GM12872 (cell line): ENCODE measurements at regions not wholly inside any gene's neighbourhood (a gene's known extent, or its start where the extent isn't known, plus 50 kb on each side); places are given as distances from the start of the nearest gene placed in this dataset.

Experiments
- TF ChIP-seq, protein P1 (sequence below): IDR thresholded peaks from 3 replicates; pipeline ENCODE4 v1.5.1; 2011; ENCODE audit warnings: low read depth, mild to moderate bottlenecking, low read length, moderate library complexity; ENCODE audit not compliant: insufficient read depth

- TF ChIP-seq, protein P1, sequence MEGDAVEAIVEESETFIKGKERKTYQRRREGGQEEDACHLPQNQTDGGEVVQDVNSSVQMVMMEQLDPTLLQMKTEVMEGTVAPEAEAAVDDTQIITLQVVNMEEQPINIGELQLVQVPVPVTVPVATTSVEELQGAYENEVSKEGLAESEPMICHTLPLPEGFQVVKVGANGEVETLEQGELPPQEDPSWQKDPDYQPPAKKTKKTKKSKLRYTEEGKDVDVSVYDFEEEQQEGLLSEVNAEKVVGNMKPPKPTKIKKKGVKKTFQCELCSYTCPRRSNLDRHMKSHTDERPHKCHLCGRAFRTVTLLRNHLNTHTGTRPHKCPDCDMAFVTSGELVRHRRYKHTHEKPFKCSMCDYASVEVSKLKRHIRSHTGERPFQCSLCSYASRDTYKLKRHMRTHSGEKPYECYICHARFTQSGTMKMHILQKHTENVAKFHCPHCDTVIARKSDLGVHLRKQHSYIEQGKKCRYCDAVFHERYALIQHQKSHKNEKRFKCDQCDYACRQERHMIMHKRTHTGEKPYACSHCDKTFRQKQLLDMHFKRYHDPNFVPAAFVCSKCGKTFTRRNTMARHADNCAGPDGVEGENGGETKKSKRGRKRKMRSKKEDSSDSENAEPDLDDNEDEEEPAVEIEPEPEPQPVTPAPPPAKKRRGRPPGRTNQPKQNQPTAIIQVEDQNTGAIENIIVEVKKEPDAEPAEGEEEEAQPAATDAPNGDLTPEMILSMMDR: no peak
These were observed 1108.9 kb downstream of the BCL11B start for GRCh38 chr14:98162856-98163805.

DNA sequence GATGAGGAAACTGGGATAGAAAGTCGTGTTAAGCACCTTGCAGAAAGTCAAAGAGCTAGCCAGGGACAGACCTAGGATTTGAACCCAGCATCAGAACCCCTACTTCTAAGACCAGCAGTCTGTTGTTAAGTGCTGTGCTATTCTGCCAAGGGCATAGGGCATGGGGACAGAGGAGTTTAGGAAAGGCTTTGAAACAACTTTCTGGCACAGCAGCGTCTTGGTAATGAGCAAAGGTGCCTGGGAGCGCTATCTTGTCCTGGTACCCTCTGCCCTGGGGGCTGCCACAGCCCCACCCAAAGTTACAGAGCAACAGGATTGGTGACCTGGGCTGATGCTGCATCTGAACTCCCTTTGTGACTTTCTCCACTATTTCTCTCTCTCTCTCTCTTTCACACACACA lies 1108.1 kb downstream of the BCL11B start:
- TF ChIP-seq, protein P1: no peak

DNA sequence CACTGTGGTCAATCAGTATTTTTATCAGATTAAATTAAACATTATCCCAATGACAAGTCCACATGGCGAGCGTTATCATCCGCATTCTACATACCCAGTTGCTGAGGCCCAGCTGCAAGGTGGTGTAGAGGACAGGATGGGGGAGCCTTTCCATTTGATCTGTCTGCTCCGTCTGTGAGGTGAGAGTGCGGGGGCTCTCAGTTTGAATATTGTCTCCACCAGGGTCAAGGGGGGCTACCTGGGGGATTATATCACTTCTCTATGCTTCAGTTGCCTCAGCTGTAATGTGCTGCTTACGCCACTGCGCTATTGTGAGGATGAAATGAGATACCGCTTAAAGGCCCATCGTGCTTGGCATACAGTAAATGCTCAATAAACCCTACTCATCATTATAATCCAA lies 1106.0 kb downstream of the BCL11B start:
- TF ChIP-seq, protein P1: no peak

GRCh38 chr14:98167275-98167674 lies 1104.7 kb downstream of the BCL11B start:
- TF ChIP-seq, protein P1: no peak

- TF ChIP-seq, protein P1: no peak
These were observed 1104.3 kb downstream of the BCL11B start for GRCh38 chr14:98167705-98168104.

DNA sequence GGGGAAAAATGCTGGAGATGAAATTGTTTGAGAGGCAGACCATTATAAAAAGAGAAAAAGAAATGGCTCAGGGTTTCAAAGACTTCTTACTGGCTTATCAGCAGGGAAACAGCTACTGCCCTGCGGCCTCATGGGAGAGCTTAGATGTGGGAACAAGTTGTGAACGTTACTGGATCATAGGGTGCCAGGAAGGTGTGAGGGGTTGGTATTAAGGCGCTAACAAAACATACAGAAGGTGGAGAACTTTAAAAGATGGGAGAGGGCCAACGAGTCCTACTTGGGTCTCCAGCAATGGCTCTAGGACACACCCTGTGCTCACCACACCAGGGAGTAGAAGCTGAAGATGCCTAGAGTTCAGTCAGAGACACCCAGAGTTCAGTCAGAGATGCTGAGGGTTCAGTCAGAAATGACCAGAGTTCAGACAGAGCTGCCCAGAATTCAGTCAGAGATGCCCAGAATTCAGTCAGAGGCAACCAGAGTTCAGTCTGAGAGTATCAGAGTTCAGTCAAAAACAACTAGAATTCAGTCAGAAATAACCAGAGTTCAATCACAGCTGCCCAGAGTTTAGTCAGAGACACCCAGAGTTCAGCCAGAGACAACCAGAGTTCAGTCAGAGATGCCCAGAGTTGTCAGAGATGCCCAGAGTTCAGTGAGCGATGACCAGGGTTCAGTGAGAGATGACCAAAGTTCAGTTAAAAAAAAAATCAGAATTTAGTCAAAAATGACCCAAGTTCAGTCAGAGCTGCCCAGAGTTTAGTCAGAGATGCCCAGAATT lies 1103.6 kb downstream of the BCL11B start:
- TF ChIP-seq, protein P1: no peak

GRCh38 chr14:98169170-98169587 lies 1102.8 kb downstream of the BCL11B start:
- TF ChIP-seq, protein P1: no peak
